ENCODE measurements at regions not wholly inside any gene's neighbourhood (a gene's known extent, or its start where the extent isn't known, plus 50 kb on each side); places are given as distances from the start of the nearest gene placed in this dataset.

DNA sequence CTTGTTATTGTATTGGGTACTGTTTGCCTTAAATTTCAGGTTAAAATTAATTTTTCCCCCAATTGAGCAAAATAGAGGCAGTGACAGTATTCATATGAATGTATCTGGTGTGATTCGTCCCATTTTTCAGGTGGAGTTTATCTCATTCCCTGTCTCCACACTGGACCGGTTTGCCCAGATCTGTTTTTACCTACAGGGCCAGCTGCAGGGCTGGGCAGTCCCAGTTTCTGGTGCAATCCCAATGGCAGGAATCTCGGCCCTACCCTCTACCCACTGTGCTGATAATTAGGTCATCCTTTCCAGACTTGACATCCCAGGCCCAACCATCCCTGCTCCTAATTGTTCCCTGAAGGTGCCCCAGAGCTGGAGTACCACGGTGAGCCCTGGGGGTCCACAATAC lies 49.8 kb upstream of the NFE2L3 start:
- TF ChIP-seq, protein P1, sequence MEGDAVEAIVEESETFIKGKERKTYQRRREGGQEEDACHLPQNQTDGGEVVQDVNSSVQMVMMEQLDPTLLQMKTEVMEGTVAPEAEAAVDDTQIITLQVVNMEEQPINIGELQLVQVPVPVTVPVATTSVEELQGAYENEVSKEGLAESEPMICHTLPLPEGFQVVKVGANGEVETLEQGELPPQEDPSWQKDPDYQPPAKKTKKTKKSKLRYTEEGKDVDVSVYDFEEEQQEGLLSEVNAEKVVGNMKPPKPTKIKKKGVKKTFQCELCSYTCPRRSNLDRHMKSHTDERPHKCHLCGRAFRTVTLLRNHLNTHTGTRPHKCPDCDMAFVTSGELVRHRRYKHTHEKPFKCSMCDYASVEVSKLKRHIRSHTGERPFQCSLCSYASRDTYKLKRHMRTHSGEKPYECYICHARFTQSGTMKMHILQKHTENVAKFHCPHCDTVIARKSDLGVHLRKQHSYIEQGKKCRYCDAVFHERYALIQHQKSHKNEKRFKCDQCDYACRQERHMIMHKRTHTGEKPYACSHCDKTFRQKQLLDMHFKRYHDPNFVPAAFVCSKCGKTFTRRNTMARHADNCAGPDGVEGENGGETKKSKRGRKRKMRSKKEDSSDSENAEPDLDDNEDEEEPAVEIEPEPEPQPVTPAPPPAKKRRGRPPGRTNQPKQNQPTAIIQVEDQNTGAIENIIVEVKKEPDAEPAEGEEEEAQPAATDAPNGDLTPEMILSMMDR (IDR thresholded peaks at IDR 0.05) = no peak
- TF ChIP-seq POLR2A (IDR thresholded peaks at IDR 0.05) = no peak

Data from adrenal gland (tissue), 5 donors.